ENCODE measurements at regions not wholly inside any gene's neighbourhood (a gene's known extent, or its start where the extent isn't known, plus 50 kb on each side); places are given as distances from the start of the nearest gene placed in this dataset.

DNA sequence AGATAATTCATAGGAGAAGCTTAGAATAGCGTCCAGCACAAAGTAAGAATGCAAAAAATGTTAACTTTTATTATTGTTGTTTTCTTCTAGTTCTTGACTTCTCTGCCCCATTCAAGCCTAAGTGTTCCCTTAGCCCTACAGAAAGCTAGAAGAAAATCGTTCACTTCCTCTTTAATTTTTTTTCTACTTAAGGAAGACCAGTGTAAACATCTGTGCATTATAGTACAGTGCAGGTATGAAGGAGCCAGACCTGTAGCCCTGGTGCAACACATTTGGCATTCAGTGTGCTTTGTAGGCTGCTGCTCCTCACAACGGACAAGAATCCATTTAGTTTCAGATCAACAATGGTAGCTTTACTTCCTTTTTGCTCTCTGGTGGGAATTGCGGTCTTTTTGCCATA lies 127.8 kb upstream of the SLC7A14 start:
- no peak for TF ChIP-seq CSRNP3 (CRISPR knock-in tag; IDR thresholded peaks at IDR 0.05)
- no peak for TF ChIP-seq TOX (CRISPR knock-in tag; IDR thresholded peaks at IDR 0.05; ENCODE audit: borderline replicate concordance)
- peak; percentile 21; the same call in 2 of the 3 replicates for ATAC-seq

GRCh38 chr3:170712798-170713197 lies 126.9 kb upstream of the SLC7A14 start:
- peak; percentile 72 for TF ChIP-seq ISL1 (CRISPR knock-in tag; IDR thresholded peaks at IDR 0.05)
- no peak for TF ChIP-seq ZFP3 (CRISPR knock-in tag; IDR thresholded peaks at IDR 0.05)
- peak; percentile 19; the same call in 2 of the 3 replicates for ATAC-seq

DNA sequence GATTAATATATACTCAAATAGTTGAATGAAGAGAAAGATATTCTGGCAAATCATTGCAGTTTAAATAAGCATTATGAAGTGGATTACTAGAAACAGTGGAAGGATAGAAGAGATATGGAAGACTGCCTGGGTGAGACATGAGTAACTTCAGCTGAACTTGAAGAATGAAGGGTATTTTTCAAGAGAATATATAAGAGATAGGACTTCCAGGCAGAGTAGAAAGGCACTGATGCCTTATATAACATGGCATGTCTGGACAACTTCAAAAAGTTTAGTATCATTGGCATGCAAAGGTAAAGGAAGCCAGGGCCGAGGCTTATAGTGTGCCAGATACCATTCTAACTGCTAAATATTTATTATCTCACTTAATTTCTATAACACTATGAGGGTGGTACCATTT lies 126.5 kb upstream of the SLC7A14 start:
- peak; percentile 14; the same call in 2 of the 3 replicates for ATAC-seq

GRCh38 chr3:170711786-170712185 lies 125.9 kb upstream of the SLC7A14 start:
- TF ChIP-seq RARB (CRISPR knock-in tag; IDR thresholded peaks at IDR 0.05) (no peak), SNAI2 (CRISPR knock-in tag; IDR thresholded peaks at IDR 0.05) (no peak)
- ATAC-seq, result no peak

More for the DNA sequence above, 126.5 kb upstream of the SLC7A14 start:
- TF ChIP-seq ISL1 (CRISPR knock-in tag; IDR thresholded peaks at IDR 0.05) (no peak), ZFP3 (CRISPR knock-in tag; IDR thresholded peaks at IDR 0.05) (no peak), GLIS3 (CRISPR knock-in tag; IDR thresholded peaks at IDR 0.05) (no peak), CSDC2 (CRISPR knock-in tag; IDR thresholded peaks at IDR 0.05) (no peak), SNAI2 (CRISPR knock-in tag; IDR thresholded peaks at IDR 0.05) (no peak), RARB (CRISPR knock-in tag; IDR thresholded peaks at IDR 0.05) (no peak), ZNF8 (CRISPR knock-in tag; IDR thresholded peaks at IDR 0.05) (no peak), TSHZ2 (CRISPR knock-in tag; IDR thresholded peaks at IDR 0.05) (no peak)
- TF ChIP-seq, protein P1, sequence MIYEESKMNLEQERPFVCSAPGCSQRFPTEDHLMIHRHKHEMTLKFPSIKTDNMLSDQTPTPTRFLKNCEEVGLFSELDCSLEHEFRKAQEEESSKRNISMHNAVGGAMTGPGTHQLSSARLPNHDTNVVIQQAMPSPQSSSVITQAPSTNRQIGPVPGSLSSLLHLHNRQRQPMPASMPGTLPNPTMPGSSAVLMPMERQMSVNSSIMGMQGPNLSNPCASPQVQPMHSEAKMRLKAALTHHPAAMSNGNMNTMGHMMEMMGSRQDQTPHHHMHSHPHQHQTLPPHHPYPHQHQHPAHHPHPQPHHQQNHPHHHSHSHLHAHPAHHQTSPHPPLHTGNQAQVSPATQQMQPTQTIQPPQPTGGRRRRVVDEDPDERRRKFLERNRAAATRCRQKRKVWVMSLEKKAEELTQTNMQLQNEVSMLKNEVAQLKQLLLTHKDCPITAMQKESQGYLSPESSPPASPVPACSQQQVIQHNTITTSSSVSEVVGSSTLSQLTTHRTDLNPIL (CRISPR knock-in tag; IDR thresholded peaks at IDR 0.05; ENCODE audit: low read depth), result no peak

DNA sequence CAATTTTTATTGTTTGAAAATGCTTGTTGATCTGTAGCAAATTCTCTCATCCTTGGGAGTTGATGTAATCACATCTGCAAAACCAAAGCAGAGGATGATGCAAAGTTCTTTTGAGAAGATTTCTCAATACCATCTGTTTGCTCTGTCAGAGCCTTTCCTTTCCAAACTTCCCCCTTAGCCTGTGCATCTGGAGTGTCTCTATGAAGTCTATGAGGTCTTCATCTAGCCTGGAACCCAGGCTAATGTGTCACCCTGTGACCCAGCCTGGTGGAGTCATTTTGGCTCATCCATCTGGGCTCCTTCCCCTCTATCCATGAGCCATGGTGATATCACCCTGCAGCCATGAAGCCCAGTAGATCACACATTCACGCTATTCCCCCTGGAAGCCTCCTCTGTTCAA lies 123.2 kb upstream of the SLC7A14 start:
- TF ChIP-seq ZNF8 (CRISPR knock-in tag; IDR thresholded peaks at IDR 0.05) (no peak), PPARA (CRISPR knock-in tag; IDR thresholded peaks at IDR 0.05; ENCODE audit: borderline replicate concordance) (no peak), ISL1 (CRISPR knock-in tag; IDR thresholded peaks at IDR 0.05) (no peak), ZNF565 (CRISPR knock-in tag; conservative IDR thresholded peaks at IDR 0.05; ENCODE audit: low read depth) (no peak), OSR1 (CRISPR knock-in tag; IDR thresholded peaks at IDR 0.05) (no peak), BACH2 (CRISPR knock-in tag; IDR thresholded peaks at IDR 0.05; ENCODE audit: borderline replicate concordance) (no peak), CSRNP3 (CRISPR knock-in tag; IDR thresholded peaks at IDR 0.05) (no peak), TOX (CRISPR knock-in tag; IDR thresholded peaks at IDR 0.05; ENCODE audit: borderline replicate concordance) (no peak), ZC3H10 (CRISPR knock-in tag; IDR thresholded peaks at IDR 0.05) (no peak), ZFP3 (CRISPR knock-in tag; IDR thresholded peaks at IDR 0.05) (no peak), SNAI2 (CRISPR knock-in tag; IDR thresholded peaks at IDR 0.05) (no peak), RARB (CRISPR knock-in tag; IDR thresholded peaks at IDR 0.05) (no peak), ESRRG (CRISPR knock-in tag; IDR thresholded peaks at IDR 0.05) (no peak), ZFP30 (CRISPR knock-in tag; IDR thresholded peaks at IDR 0.05) (no peak), TCF4 (CRISPR knock-in tag; IDR thresholded peaks at IDR 0.05; ENCODE audit: borderline replicate concordance) (no peak), CSDC2 (CRISPR knock-in tag; IDR thresholded peaks at IDR 0.05) (no peak), ARNTL (CRISPR knock-in tag; IDR thresholded peaks at IDR 0.05; ENCODE audit: borderline replicate concordance, low read depth) (no peak), ZNF70 (CRISPR knock-in tag; IDR thresholded peaks at IDR 0.05) (no peak), GLIS3 (CRISPR knock-in tag; IDR thresholded peaks at IDR 0.05) (no peak)
- TF ChIP-seq, protein P1 (CRISPR knock-in tag; IDR thresholded peaks at IDR 0.05; ENCODE audit: low read depth), result no peak
- no peak for ATAC-seq

All from SK-N-SH treated with all-trans-retinoic acid at 6 μM for 48 hours (cell line).